ENCODE measurements at regions not wholly inside any gene's neighbourhood (a gene's known extent, or its start where the extent isn't known, plus 50 kb on each side); places are given as distances from the start of the nearest gene placed in this dataset.

DNA sequence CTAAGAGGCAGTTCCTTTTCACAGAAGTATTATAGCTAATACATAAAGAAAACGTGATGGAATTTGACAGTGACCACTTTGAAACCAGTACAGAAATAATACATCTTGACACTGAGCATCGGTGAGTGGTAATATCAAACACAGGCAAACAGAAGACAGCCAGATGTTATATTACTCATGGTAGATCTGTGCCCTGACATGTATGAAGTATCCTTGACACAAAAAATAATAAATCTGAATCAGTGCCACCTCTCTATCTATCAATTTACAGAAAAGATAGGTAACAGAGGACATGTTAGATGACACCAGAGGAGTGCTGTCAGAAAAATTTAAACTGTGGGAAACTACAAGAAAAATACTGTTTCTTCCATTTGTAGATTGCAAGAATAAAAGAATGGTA is 217.4 kb upstream of the POT1 start:
- TF ChIP-seq CEBPB (IDR thresholded peaks at IDR 0.05): no peak
- TF ChIP-seq, protein P1, sequence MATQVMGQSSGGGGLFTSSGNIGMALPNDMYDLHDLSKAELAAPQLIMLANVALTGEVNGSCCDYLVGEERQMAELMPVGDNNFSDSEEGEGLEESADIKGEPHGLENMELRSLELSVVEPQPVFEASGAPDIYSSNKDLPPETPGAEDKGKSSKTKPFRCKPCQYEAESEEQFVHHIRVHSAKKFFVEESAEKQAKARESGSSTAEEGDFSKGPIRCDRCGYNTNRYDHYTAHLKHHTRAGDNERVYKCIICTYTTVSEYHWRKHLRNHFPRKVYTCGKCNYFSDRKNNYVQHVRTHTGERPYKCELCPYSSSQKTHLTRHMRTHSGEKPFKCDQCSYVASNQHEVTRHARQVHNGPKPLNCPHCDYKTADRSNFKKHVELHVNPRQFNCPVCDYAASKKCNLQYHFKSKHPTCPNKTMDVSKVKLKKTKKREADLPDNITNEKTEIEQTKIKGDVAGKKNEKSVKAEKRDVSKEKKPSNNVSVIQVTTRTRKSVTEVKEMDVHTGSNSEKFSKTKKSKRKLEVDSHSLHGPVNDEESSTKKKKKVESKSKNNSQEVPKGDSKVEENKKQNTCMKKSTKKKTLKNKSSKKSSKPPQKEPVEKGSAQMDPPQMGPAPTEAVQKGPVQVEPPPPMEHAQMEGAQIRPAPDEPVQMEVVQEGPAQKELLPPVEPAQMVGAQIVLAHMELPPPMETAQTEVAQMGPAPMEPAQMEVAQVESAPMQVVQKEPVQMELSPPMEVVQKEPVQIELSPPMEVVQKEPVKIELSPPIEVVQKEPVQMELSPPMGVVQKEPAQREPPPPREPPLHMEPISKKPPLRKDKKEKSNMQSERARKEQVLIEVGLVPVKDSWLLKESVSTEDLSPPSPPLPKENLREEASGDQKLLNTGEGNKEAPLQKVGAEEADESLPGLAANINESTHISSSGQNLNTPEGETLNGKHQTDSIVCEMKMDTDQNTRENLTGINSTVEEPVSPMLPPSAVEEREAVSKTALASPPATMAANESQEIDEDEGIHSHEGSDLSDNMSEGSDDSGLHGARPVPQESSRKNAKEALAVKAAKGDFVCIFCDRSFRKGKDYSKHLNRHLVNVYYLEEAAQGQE (IDR thresholded peaks at IDR 0.05; ENCODE audit: low read depth): no peak
- no peak for TF ChIP-seq TAF1 (IDR thresholded peaks at IDR 0.05; ENCODE audit: low read depth)
- TF ChIP-seq EGR1 (IDR thresholded peaks at IDR 0.05): no peak
- TF ChIP-seq ZBTB7A (IDR thresholded peaks at IDR 0.05; ENCODE audit: low read depth): no peak
- TF ChIP-seq, protein P2, sequence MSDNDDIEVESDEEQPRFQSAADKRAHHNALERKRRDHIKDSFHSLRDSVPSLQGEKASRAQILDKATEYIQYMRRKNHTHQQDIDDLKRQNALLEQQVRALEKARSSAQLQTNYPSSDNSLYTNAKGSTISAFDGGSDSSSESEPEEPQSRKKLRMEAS (IDR thresholded peaks at IDR 0.05): no peak
- TF ChIP-seq NFIC (IDR thresholded peaks at IDR 0.05): no peak
- no peak for TF ChIP-seq FOXM1 (IDR thresholded peaks at IDR 0.05; ENCODE audit: borderline replicate concordance, low read depth)
- TF ChIP-seq TCF12 (IDR thresholded peaks at IDR 0.05; ENCODE audit: low read depth): no peak
- TF ChIP-seq TEAD4 (IDR thresholded peaks at IDR 0.05): no peak
- TF ChIP-seq CREB1 (IDR thresholded peaks at IDR 0.05; ENCODE audit: low read depth): no peak
- TF ChIP-seq YY1 (IDR thresholded peaks at IDR 0.05; ENCODE audit: low read depth): no peak
- no peak for TF ChIP-seq RAD21 (IDR thresholded peaks at IDR 0.05; ENCODE audit: low read depth)
- TF ChIP-seq EP300 (IDR thresholded peaks at IDR 0.05; ENCODE audit: borderline replicate concordance): no peak

DNA sequence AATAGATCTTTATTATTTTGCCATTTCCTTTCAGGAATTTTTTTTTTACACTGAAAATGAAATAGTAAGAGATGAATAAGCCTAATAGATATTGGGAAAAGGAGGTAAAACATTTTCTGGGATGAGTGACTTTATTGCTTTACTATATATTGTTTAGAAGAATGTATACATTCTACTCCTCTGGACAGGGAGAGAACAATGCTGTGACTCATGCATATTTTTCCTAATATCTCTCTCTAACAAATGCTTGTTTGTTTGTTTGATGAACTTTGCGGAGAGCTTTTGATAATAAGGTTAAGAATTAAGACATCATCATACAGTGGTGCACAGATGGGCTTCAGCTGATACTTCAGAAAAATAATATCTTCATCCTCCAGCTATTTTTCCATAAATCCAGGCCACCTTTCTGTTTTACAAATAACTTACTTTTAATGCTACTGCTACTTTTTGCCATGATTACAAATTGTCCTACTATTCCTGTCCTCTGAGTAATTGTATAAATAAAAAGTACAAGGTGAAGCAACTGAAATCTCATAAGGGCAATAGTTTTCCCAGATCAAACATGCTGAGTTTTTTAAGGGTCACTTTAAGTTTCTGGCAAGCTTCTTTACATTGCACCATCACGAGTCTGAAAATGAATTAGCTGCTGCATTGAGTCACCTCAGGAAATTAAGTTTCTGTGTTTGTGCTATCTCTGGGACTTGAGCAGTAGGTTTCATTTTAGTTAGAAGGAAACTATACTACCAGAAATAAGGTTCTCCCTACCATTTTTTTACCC is 207.3 kb upstream of the POT1 start:
- TF ChIP-seq, protein P1 (IDR thresholded peaks at IDR 0.05; ENCODE audit: low read depth): no peak
- TF ChIP-seq FOXM1 (IDR thresholded peaks at IDR 0.05; ENCODE audit: borderline replicate concordance, low read depth) (peak; percentile 44; the same call in 1 of the 2 replicates), ZBTB7A (IDR thresholded peaks at IDR 0.05; ENCODE audit: low read depth) (no peak), TAF1 (IDR thresholded peaks at IDR 0.05; ENCODE audit: low read depth) (no peak), CREB1 (IDR thresholded peaks at IDR 0.05; ENCODE audit: low read depth) (no peak), NFIC (IDR thresholded peaks at IDR 0.05) (no peak), RAD21 (IDR thresholded peaks at IDR 0.05; ENCODE audit: low read depth) (peak; percentile 2; the same call in 1 of the 2 replicates), TCF12 (IDR thresholded peaks at IDR 0.05; ENCODE audit: low read depth) (no peak; the same call in 1 of the 2 replicates), YY1 (IDR thresholded peaks at IDR 0.05; ENCODE audit: low read depth) (no peak), EP300 (IDR thresholded peaks at IDR 0.05; ENCODE audit: borderline replicate concordance) (peak; percentile 19; the same call in 1 of the 2 replicates), CEBPB (IDR thresholded peaks at IDR 0.05) (peak; percentile 68; the same call in 1 of the 2 replicates), EGR1 (IDR thresholded peaks at IDR 0.05) (no peak), TEAD4 (IDR thresholded peaks at IDR 0.05) (peak; percentile 57)
- TF ChIP-seq, protein P2 (IDR thresholded peaks at IDR 0.05): no peak
- TF ChIP-seq, protein P3, sequence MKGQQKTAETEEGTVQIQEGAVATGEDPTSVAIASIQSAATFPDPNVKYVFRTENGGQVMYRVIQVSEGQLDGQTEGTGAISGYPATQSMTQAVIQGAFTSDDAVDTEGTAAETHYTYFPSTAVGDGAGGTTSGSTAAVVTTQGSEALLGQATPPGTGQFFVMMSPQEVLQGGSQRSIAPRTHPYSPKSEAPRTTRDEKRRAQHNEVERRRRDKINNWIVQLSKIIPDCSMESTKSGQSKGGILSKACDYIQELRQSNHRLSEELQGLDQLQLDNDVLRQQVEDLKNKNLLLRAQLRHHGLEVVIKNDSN (IDR thresholded peaks at IDR 0.05): no peak

DNA sequence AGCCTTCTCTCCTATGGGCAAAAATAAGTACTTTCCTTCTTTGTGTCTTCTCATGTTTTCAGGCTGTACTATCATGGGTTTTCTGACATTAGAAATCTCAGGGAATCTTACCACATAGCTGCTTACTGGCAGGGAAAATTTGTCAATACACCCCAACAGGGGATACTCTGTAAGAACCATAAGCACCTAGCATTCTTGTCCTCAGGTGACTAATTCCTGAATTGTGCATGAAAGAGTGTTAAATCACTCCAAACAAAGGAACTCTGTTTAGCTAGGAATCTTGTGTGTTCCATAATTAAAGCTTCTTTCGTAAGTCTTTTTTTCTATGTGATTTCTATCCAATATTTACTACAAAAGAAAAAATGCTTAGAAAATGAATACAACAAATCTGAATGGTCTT is 206.7 kb upstream of the POT1 start:
- TF ChIP-seq TCF12 (IDR thresholded peaks at IDR 0.05; ENCODE audit: low read depth) (peak; percentile 30; the same call in 1 of the 2 replicates), CEBPB (IDR thresholded peaks at IDR 0.05) (peak; percentile 52), TEAD4 (IDR thresholded peaks at IDR 0.05) (peak; percentile 58), FOXM1 (IDR thresholded peaks at IDR 0.05; ENCODE audit: borderline replicate concordance, low read depth) (no peak), RAD21 (IDR thresholded peaks at IDR 0.05; ENCODE audit: low read depth) (no peak), EP300 (IDR thresholded peaks at IDR 0.05; ENCODE audit: borderline replicate concordance) (peak; percentile 43), EGR1 (IDR thresholded peaks at IDR 0.05) (no peak)

DNA sequence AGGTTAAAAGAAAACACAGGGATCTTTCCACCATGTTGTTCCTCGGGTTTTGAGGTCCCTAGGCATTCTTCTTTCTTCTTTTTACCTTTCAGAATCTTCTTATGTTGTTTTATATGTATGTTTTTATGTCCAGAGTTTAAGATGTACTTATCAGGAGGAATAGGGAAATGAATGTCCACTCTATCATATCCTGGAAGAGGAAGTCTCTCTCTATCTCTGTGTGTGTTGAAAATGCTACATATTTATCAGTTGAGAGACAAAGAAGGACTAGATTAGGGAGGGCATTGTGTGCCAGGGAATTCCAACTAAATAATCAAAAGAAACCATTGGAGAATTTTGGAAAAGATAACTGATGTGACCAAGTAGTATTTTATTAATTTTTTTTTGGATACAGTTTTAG is 200.5 kb upstream of the POT1 start:
- TF ChIP-seq CREB1 (IDR thresholded peaks at IDR 0.05; ENCODE audit: low read depth): no peak
- TF ChIP-seq YY1 (IDR thresholded peaks at IDR 0.05; ENCODE audit: low read depth): no peak
- no peak for TF ChIP-seq CEBPB (IDR thresholded peaks at IDR 0.05)
- no peak for TF ChIP-seq TEAD4 (IDR thresholded peaks at IDR 0.05)
- TF ChIP-seq TCF12 (IDR thresholded peaks at IDR 0.05; ENCODE audit: low read depth): no peak
- TF ChIP-seq TAF1 (IDR thresholded peaks at IDR 0.05; ENCODE audit: low read depth): no peak
- TF ChIP-seq NFIC (IDR thresholded peaks at IDR 0.05): no peak
- TF ChIP-seq, protein P3 (IDR thresholded peaks at IDR 0.05): no peak
- TF ChIP-seq ZBTB7A (IDR thresholded peaks at IDR 0.05; ENCODE audit: low read depth): no peak
- TF ChIP-seq, protein P1 (IDR thresholded peaks at IDR 0.05; ENCODE audit: low read depth): no peak
- no peak for TF ChIP-seq EGR1 (IDR thresholded peaks at IDR 0.05)
- TF ChIP-seq, protein P2 (IDR thresholded peaks at IDR 0.05): no peak

All from Ishikawa (cell line).